ENCODE measurements at regions not wholly inside any gene's neighbourhood (a gene's known extent, or its start where the extent isn't known, plus 50 kb on each side); places are given as distances from the start of the nearest gene placed in this dataset.

DNA sequence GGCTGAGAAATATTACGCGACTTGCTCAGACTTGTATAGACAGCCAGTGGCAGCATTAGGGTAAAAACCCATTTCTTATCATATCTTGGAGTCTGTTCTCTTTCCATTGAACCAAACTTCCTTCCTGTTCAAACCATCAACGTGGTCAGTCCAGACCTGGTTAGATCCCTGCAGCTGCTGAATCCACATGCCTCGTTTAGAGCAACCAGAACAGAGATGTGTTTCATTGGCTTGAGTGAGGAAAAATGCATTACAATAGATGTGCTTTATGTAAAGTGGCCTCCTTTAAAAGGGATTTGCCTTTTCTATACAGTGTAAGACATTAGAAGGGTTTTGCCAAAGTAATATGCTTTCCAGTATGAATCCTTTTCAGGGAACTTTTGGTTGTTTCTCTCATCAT is 232.4 kb downstream of the MEIS1 start:
- TF ChIP-seq, protein P1, sequence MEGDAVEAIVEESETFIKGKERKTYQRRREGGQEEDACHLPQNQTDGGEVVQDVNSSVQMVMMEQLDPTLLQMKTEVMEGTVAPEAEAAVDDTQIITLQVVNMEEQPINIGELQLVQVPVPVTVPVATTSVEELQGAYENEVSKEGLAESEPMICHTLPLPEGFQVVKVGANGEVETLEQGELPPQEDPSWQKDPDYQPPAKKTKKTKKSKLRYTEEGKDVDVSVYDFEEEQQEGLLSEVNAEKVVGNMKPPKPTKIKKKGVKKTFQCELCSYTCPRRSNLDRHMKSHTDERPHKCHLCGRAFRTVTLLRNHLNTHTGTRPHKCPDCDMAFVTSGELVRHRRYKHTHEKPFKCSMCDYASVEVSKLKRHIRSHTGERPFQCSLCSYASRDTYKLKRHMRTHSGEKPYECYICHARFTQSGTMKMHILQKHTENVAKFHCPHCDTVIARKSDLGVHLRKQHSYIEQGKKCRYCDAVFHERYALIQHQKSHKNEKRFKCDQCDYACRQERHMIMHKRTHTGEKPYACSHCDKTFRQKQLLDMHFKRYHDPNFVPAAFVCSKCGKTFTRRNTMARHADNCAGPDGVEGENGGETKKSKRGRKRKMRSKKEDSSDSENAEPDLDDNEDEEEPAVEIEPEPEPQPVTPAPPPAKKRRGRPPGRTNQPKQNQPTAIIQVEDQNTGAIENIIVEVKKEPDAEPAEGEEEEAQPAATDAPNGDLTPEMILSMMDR (IDR thresholded peaks at IDR 0.05 in 4 of 5, conservative IDR thresholded peaks at IDR 0.05 in 1 of 5): no peak
- TF ChIP-seq POLR2A (IDR thresholded peaks at IDR 0.05): no peak
- Histone ChIP-seq H3K27me3 (no peaks in the 10 kb centered on the region), H3K4me3 (no peak overlapping the region), H3K27ac (no peak overlapping the region), H3K36me3 (no peaks in the 10 kb centered on the region), H3K4me1 (no peaks in the 10 kb centered on the region), H3K9me3 (no peaks in the 10 kb centered on the region)
- intact Hi-C loops (cut with DNase I; ENCODE audit: low total_unique reads) (no loop called here), in situ Hi-C loops (cut with MboI; ENCODE audit: low sequenced_read_pairs in 4 of 4) (no loop called here)
- ATAC-seq: no peak
- no peak for DNase-seq

DNA sequence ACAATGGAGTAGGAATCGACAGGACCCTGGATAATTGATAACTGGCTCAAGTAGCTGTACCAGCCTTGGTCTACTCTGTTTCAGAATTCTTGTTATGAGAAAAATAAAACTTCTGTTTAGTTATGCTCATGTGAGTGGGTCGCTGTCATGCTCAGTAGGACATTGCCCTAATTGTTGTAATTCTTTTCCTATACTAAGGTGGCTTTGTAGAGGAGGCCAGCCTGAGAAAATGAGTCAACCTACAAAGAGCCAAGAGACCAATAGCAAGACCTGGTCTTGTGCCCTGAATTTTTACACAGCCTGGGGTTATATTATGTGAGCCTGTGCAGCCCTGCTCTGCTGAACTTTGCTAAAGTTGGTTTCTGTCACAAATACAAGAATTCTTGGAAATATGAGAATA is 238.4 kb downstream of the MEIS1 start:
- no peaks in the 10 kb centered on the region for H3K36me3 ChIP-seq
- no peak overlapping the region for H3K4me3 ChIP-seq
- no peak for DNase-seq
- no peaks in the 10 kb centered on the region for H3K4me1 ChIP-seq
- no peak for TF ChIP-seq POLR2A (IDR thresholded peaks at IDR 0.05)
- in situ Hi-C loops (cut with MboI; ENCODE audit: low sequenced_read_pairs in 4 of 4): no loop called here
- H3K27ac ChIP-seq: no peak overlapping the region
- intact Hi-C loops (cut with DNase I; ENCODE audit: low total_unique reads): no loop called here
- no peak for ATAC-seq
- no peaks in the 10 kb centered on the region for H3K9me3 ChIP-seq
- no peaks in the 10 kb centered on the region for H3K27me3 ChIP-seq

DNA sequence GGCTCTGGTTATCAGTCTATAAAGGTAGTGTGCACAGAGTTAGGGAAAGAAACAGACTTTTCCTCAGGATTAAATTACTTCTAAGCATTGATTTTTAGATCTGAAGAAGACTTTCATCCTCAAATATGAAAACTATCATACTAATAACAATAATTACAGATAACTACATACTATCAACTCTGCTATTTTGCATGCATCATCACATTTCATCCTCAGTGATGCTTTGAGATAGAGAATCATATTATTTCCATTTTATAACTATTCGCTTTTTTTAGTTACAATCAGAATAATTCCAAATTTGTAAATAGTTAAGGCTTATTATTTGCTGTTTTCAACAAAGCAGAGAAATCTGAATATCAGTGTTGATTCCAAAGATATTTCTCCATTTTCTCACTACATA is 239.2 kb downstream of the MEIS1 start:
- in situ Hi-C loops (cut with MboI; ENCODE audit: low sequenced_read_pairs in 4 of 4): no loop called here
- no peaks in the 10 kb centered on the region for H3K27me3 ChIP-seq
- ATAC-seq (no peak), DNase-seq (no peak)
- intact Hi-C loops (cut with DNase I; ENCODE audit: low total_unique reads): no loop called here
- TF ChIP-seq, protein P1 (IDR thresholded peaks at IDR 0.05 in 4 of 5, conservative IDR thresholded peaks at IDR 0.05 in 1 of 5): no peak
- no peak for TF ChIP-seq POLR2A (IDR thresholded peaks at IDR 0.05)
- no peaks in the 10 kb centered on the region for H3K4me1 ChIP-seq
- H3K4me3 ChIP-seq: no peak overlapping the region
- H3K36me3 ChIP-seq: no peaks in the 10 kb centered on the region
- no peak overlapping the region for H3K27ac ChIP-seq
- H3K9me3 ChIP-seq: no peaks in the 10 kb centered on the region

DNA sequence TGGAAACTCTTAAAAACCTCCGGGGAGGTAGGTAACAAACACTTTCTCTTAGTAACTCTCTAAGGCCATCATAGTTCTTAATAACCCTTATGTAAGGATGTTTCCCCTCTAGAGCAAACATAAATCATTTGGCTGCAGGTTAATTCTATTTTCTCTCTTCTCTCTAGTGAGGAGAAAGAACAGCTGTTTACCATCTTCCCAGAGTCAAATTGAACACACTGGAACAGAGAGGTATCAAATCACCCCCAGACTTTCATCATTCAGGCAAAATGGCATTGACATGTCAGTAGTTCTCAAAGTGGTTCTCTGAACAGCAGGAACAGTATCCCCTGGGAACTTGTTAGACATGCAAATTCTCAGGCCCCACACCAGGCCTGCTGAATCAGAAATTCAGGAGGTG is 240.7 kb downstream of the MEIS1 start:
- H3K9me3 ChIP-seq: no peaks in the 10 kb centered on the region
- no peak for DNase-seq
- no peaks in the 10 kb centered on the region for H3K27me3 ChIP-seq
- no peaks in the 10 kb centered on the region for H3K4me1 ChIP-seq
- no peak overlapping the region for H3K4me3 ChIP-seq
- no peaks in the 10 kb centered on the region for H3K36me3 ChIP-seq
- TF ChIP-seq, protein P1 (IDR thresholded peaks at IDR 0.05 in 4 of 5, conservative IDR thresholded peaks at IDR 0.05 in 1 of 5): no peak
- no peak for TF ChIP-seq POLR2A (IDR thresholded peaks at IDR 0.05)
- no peak for ATAC-seq
- in situ Hi-C loops (cut with MboI; ENCODE audit: low sequenced_read_pairs in 4 of 4) (no loop called here), intact Hi-C loops (cut with DNase I; ENCODE audit: low total_unique reads) (no loop called here)
- no peak overlapping the region for H3K27ac ChIP-seq

DNA sequence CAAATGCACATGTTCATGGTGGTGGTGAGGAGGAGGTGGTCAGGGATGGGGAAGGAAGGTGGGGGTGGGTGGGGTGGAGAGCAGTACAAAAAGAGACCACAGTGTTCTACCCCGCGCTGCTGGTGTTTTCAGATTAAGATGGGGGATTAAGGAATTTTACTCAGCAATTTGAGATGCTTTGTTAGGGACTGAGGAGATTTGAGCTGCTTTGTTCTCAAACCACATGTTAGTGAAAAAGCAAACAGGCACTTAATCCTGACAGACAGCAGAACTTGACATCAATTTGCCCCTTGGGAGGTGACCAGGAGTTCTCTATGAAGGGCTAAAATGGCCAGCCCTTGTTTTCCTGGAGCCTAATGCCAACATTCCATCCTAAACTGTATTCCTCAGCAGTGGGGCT is 244.5 kb downstream of the MEIS1 start:
- Histone ChIP-seq H3K9me3 (no peaks in the 10 kb centered on the region), H3K36me3 (no peaks in the 10 kb centered on the region), H3K4me3 (no peak overlapping the region), H3K4me1 (no peaks in the 10 kb centered on the region), H3K27ac (no peak overlapping the region), H3K27me3 (no peaks in the 10 kb centered on the region)
- TF ChIP-seq, protein P1 (IDR thresholded peaks at IDR 0.05 in 4 of 5, conservative IDR thresholded peaks at IDR 0.05 in 1 of 5): no peak
- TF ChIP-seq POLR2A (IDR thresholded peaks at IDR 0.05): no peak
- ATAC-seq (no peak), DNase-seq (no peak)
- in situ Hi-C loops (cut with MboI; ENCODE audit: low sequenced_read_pairs in 4 of 4) (no loop called here), intact Hi-C loops (cut with DNase I; ENCODE audit: low total_unique reads) (no loop called here)
